KBM-7 (cell line): ENCODE measurements at regions not wholly inside any gene's neighbourhood (a gene's known extent, or its start where the extent isn't known, plus 50 kb on each side); places are given as distances from the start of the nearest gene placed in this dataset.

Experiments used
- DNase-seq: peaks from one replicate; pipeline ENCODE4 v3.0.0-alpha.2; 2015
- in situ Hi-C: fragments of 300-500 bp; cut with MboI; formaldehyde crosslinking; loops from 2 replicates; pipeline ENCODE4 v1.14.3; 2020; ENCODE audit warnings: low sequenced_read_pairs, low pct_unique_long_range_greater_than_20kb, mixed read lengths

GRCh38 chr18:76592981-76593381 is 97.9 kb upstream of the ZNF516 start:
- in situ Hi-C loops: no loop called here
- DNase-seq: peak; percentile 40

- no peak for DNase-seq
- in situ Hi-C loops: no loop called here
Observed at GRCh38 chr18:76592096-76592495, 97.1 kb upstream of the ZNF516 start.

GRCh38 chr18:76589866-76590265 is 94.8 kb upstream of the ZNF516 start:
- in situ Hi-C loops: no loop called here
- no peak for DNase-seq

GRCh38 chr18:76589316-76589715 is 94.3 kb upstream of the ZNF516 start:
- in situ Hi-C loops: no loop called here
- DNase-seq: peak; percentile 67

- in situ Hi-C loops: no loop called here
- DNase-seq: peak; percentile 64
Observed at GRCh38 chr18:76588601-76589226, 93.7 kb upstream of the ZNF516 start.

GRCh38 chr18:76587879-76588271 is 92.8 kb upstream of the ZNF516 start:
- DNase-seq: no peak
- in situ Hi-C loops: no loop called here

- in situ Hi-C loops: no loop called here
- no peak for DNase-seq
Observed at GRCh38 chr18:76587147-76587878, 92.3 kb upstream of the ZNF516 start.

GRCh38 chr18:76584414-76585310 is 89.6 kb upstream of the ZNF516 start:
- in situ Hi-C loops: no loop called here
- no peak for DNase-seq

GRCh38 chr18:76581261-76581660 is 86.2 kb upstream of the ZNF516 start:
- in situ Hi-C loops: no loop called here
- no peak for DNase-seq

GRCh38 chr18:76580288-76580962 is 85.4 kb upstream of the ZNF516 start:
- in situ Hi-C loops: no loop called here
- DNase-seq: no peak

- in situ Hi-C loops: no loop called here
- no peak for DNase-seq
Observed at GRCh38 chr18:76579301-76579695, 84.3 kb upstream of the ZNF516 start.

- in situ Hi-C loops: no loop called here
- DNase-seq: no peak
Observed at GRCh38 chr18:76578571-76579300, 83.7 kb upstream of the ZNF516 start.

GRCh38 chr18:76573325-76574025 is 78.4 kb upstream of the ZNF516 start:
- DNase-seq: no peak
- in situ Hi-C loops: no loop called here

- no peak for DNase-seq
- in situ Hi-C loops: no loop called here
Observed at GRCh38 chr18:76572518-76573247, 77.6 kb upstream of the ZNF516 start.

- no peak for DNase-seq
Observed at GRCh38 chr18:76571689-76572088, 76.6 kb upstream of the ZNF516 start.

GRCh38 chr18:76570856-76571255 is 75.8 kb upstream of the ZNF516 start:
- no peak for DNase-seq
- in situ Hi-C loops: no loop called here

More at GRCh38 chr18:76571689-76572088, 76.6 kb upstream of the ZNF516 start:
- in situ Hi-C loops: no loop called here

GRCh38 chr18:76569644-76570419 is 74.8 kb upstream of the ZNF516 start:
- in situ Hi-C loops: no loop called here
- DNase-seq: no peak
